IMR-90 (cell line): ENCODE measurements at regions not wholly inside any gene's neighbourhood (a gene's known extent, or its start where the extent isn't known, plus 50 kb on each side); places are given as distances from the start of the nearest gene placed in this dataset.

ENCODE experiments used
- ATAC-seq: fragments of 200-7000 bp; cut with Tn5 transposase; 2 replicates; pipeline ENCODE4 v1.9.1; 2020; ENCODE audit warnings: low read depth, mild to moderate bottlenecking, moderate library complexity
- BruUV-seq: library from RNA; stranded (reverse); fragments of 400-500 nt; replicated peaks from 2 replicates; lab custom pipeline; 2021; lab: Mats Ljungman, UMichigan
- CTCF ChIA-PET: fragments of 300-600 bp; formaldehyde crosslinking; extraction: SDS; loops from one replicate; lab custom pipeline; 2021; ENCODE audit warnings: antibody characterized with exemption; lab: Yijun Ruan, JAX
- POLR2A ChIA-PET: fragments of 300-600 bp; sonication (Branson Sonifier 250); formaldehyde crosslinking; loops from one replicate; lab custom pipeline; 2022; ENCODE audit warnings: antibody characterized with exemption; ENCODE audit not compliant: unreplicated experiment; lab: Charles Lee
- DNase-seq: peaks from one replicate; pipeline ENCODE4 v3.0.0; 2013
- H2AFZ ChIP-seq: replicated peaks from 2 replicates; pipeline ENCODE3; 2013; ENCODE audit warnings: low read length, mild to moderate bottlenecking; ENCODE audit not compliant: poor library complexity
- H2AK5ac ChIP-seq: 2 replicates; pipeline ENCODE4 v1.6.1; 2013; ENCODE audit warnings: low read depth, low read length, inconsistent platforms
- H2AK9ac ChIP-seq: replicated peaks from 2 replicates; pipeline ENCODE3; 2013; ENCODE audit warnings: mild to moderate bottlenecking, low read depth, low read length, moderate library complexity; ENCODE audit not compliant: poor library complexity
- H2BK120ac ChIP-seq: 2 replicates; pipeline ENCODE4 v1.6.1; 2013; ENCODE audit warnings: low read depth, low read length, inconsistent platforms
- H2BK15ac ChIP-seq: 3 replicates; pipeline ENCODE4 v1.6.1; 2013; ENCODE audit warnings: low read depth, low read length, inconsistent platforms
- H2BK20ac ChIP-seq: 2 replicates; pipeline ENCODE4 v1.6.1; 2013; ENCODE audit warnings: low read depth, mild to moderate bottlenecking, inconsistent platforms, low read length, moderate library complexity
- H2BK5ac ChIP-seq: 2 replicates; pipeline ENCODE4 v1.6.1; 2013; ENCODE audit warnings: mild to moderate bottlenecking, low read depth, low read length, inconsistent platforms; ENCODE audit not compliant: poor library complexity, severe bottlenecking
- H3K14ac ChIP-seq: replicated peaks from 2 replicates; pipeline ENCODE4 v1.6.1; 2013; ENCODE audit warnings: low read depth, low read length, inconsistent platforms
- H3K18ac ChIP-seq: 2 replicates; pipeline ENCODE4 v1.6.1; 2013; ENCODE audit warnings: low read depth, low read length, control low read depth
- H3K23ac ChIP-seq: 2 replicates; pipeline ENCODE4 v1.6.1; 2013; ENCODE audit warnings: low read depth, low read length, inconsistent platforms
- H3K27ac ChIP-seq: 2 replicates; pipeline ENCODE4 v1.5.1; 2013; ENCODE audit warnings: mild to moderate bottlenecking, control low read depth, low read length; ENCODE audit not compliant: insufficient read depth
- H3K27me3 ChIP-seq: 2 replicates; pipeline ENCODE4 v1.6.1; 2013; ENCODE audit warnings: low read length; ENCODE audit not compliant: control insufficient read depth, insufficient read depth
- H3K36me3 ChIP-seq: 2 replicates; pipeline ENCODE4 v1.6.1; 2013; ENCODE audit warnings: low read length, mixed read lengths; ENCODE audit not compliant: control insufficient read depth, insufficient read depth
- H3K4ac ChIP-seq: 2 replicates; pipeline ENCODE4 v1.6.1; 2013; ENCODE audit warnings: low read depth, low read length, inconsistent platforms
- H3K4me1 ChIP-seq: 2 replicates; pipeline ENCODE4 v1.6.1; 2013; ENCODE audit warnings: low read length, mixed read lengths; ENCODE audit not compliant: control insufficient read depth, insufficient read depth
- H3K4me2 ChIP-seq: 2 replicates; pipeline ENCODE4 v1.6.1; 2013; ENCODE audit warnings: low read depth, mild to moderate bottlenecking, control low read depth, low read length, moderate library complexity
- H3K4me3 ChIP-seq: 2 replicates; pipeline ENCODE4 v1.5.1; 2013; ENCODE audit warnings: low read depth, mild to moderate bottlenecking, control low read depth, low read length, moderate library complexity; ENCODE audit not compliant: insufficient read depth
- H3K56ac ChIP-seq: 2 replicates; pipeline ENCODE4 v1.6.1; 2013; ENCODE audit warnings: low read length, inconsistent platforms; ENCODE audit not compliant: insufficient read depth; ENCODE audit errors: extremely low read depth
- H3K79me1 ChIP-seq, 2 experiments: 2 replicates each; pipeline ENCODE4 v1.6.1; 2013; ENCODE audit warnings: low read length in 2 of 2, inconsistent platforms in 1 of 2, low read depth in 1 of 2
- H3K9ac ChIP-seq: 2 replicates; pipeline ENCODE4 v1.6.1; 2013; ENCODE audit warnings: low read depth, low read length, control low read depth
- H3K9me1 ChIP-seq: 2 replicates; pipeline ENCODE4 v1.6.1; 2013; ENCODE audit warnings: low read length, inconsistent platforms; ENCODE audit not compliant: insufficient read depth
- H3K9me3 ChIP-seq: 2 replicates; pipeline ENCODE4 v1.6.1; 2013; ENCODE audit warnings: low read length; ENCODE audit not compliant: control insufficient read depth, insufficient read depth
- H4K20me1 ChIP-seq: 2 replicates; pipeline ENCODE4 v1.6.1; 2013; ENCODE audit warnings: low read length, inconsistent platforms; ENCODE audit not compliant: insufficient read depth
- H4K5ac ChIP-seq: 2 replicates; pipeline ENCODE4 v1.6.1; 2013; ENCODE audit warnings: mild to moderate bottlenecking, low read depth, low read length, control low read depth
- H4K8ac ChIP-seq, 2 experiments: 2 replicates each; pipeline ENCODE4 v1.6.1; 2013; ENCODE audit warnings: low read depth in 2 of 2, low read length in 2 of 2, control low read depth in 1 of 2, inconsistent platforms in 1 of 2
- H4K91ac ChIP-seq: 2 replicates; pipeline ENCODE4 v1.6.1; 2013; ENCODE audit warnings: low read depth, low read length, inconsistent platforms; ENCODE audit not compliant: insufficient read depth
- NFE2L2 ChIP-seq: fragments of 150-350 bp; IDR thresholded peaks from 2 replicates; pipeline ENCODE4 v1.6.1; 2016; ENCODE audit warnings: low read depth, mild to moderate bottlenecking, low read length
- RFX5 ChIP-seq: IDR thresholded peaks from 2 replicates; pipeline ENCODE4 v1.8.0; 2012; ENCODE audit warnings: low read depth, mild to moderate bottlenecking, low read length, moderate library complexity
- WGBS, 2 experiments: methylation state at CpG; one replicate each; pipeline versions ENCODE4 v1.1.5 to v1.1.7; 2013; ENCODE audit warnings: missing lambda C conversion rate in 2 of 2; ENCODE audit not compliant: insufficient read length in 1 of 2; ENCODE audit errors: extremely low coverage in 2 of 2; 5-methylcytosine and 5-hydroxymethylcytosine counted together
- dilution Hi-C: fragments of 300-500 bp; cut with HindIII; formaldehyde crosslinking; loops from one replicate; pipeline ENCODE4 v1.14.3; 2018; ENCODE audit warnings: low sequenced_read_pairs; ENCODE audit not compliant: unreplicated experiment
- in situ Hi-C: fragments of 300-500 bp; cut with MboI; formaldehyde crosslinking; loops from 3 replicates; pipeline ENCODE4 v1.14.3; 2019; ENCODE audit warnings: low sequenced_read_pairs, inconsistent platforms, mixed read lengths
- intact Hi-C: fragments of 100-400 bp; cut with micrococcal nuclease; formaldehyde crosslinking; loops from 2 replicates; pipeline ENCODE4 v1.10.0; 2022

DNA sequence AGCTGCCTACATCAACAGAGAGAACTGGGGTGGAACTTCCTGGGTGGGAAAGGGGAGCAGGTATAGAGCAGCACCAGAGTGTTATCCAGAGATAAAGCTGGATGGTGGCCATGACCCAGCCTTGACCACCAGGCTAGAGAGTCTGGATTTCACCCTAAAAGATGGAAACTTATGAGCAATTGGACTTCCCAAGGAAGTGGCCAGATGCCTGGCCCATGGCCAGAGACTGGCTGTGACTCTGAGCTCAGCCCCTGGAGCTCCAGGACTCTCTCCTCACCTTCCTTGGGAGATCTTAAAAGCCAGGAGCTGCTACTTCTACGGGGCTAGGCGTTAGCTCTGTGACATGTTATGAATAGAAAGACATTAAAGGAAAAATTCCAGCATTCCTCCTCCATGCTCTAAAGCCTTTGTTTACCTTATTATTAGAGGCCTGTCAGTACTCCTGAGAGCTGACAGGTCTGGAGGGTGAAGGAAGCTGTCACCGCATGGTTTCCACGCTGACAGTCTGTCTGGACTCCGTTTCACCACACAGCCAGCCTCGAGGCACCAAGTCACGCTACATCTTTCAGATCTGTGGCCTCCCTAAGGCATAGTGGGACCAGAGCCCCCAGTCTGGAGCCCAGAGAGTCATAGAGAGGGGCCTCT lies 260.0 kb upstream of the SIX2 start:
- WGBS, 2 experiments = no CpG with 5 or more reads among the region's 7 CpGs
- no peaks in the 10 kb centered on the region for H4K20me1 ChIP-seq
- no peak overlapping the region for H2BK120ac ChIP-seq
- peaks cover 36% of the 10 kb centered on the region for H3K27me3 ChIP-seq
- ATAC-seq (no peak; the same call in 1 of the 2 replicates), DNase-seq (peak; percentile 36)
- no peak overlapping the region; the same call in 1 of the 2 replicates for H3K18ac ChIP-seq
- H4K91ac ChIP-seq = no peak overlapping the region
- no peak overlapping the region for H3K56ac ChIP-seq
- CTCF ChIA-PET = no interaction called here
- H3K9me1 ChIP-seq = no peaks in the 10 kb centered on the region
- peaks cover 3% of the 10 kb centered on the region; the same call in 1 of the 2 replicates for H3K4me1 ChIP-seq
- no peak overlapping the region for H3K4me2 ChIP-seq
- H3K14ac ChIP-seq = no peak overlapping the region
- no peak overlapping the region for H2BK5ac ChIP-seq
- intact Hi-C loops = no loop called here
- H3K4me3 ChIP-seq = no peak overlapping the region
- no peaks in the 10 kb centered on the region for H3K36me3 ChIP-seq
- H3K9me3 ChIP-seq = no peaks in the 10 kb centered on the region; the same call in 1 of the 2 replicates
- TF ChIP-seq NFE2L2 (no peak), RFX5 (no peak)
- H2AK5ac ChIP-seq = no peak overlapping the region
- H3K27ac ChIP-seq = no peak overlapping the region
- H4K8ac ChIP-seq = no peak overlapping the region
- dilution Hi-C loops = no loop called here
- no peak overlapping the region for H2AK9ac ChIP-seq
- no peak overlapping the region for H3K23ac ChIP-seq
- no peak overlapping the region for H3K9ac ChIP-seq
- H3K79me1 ChIP-seq = no peaks in the 10 kb centered on the region
- no TSS peak for BruUV-seq
- H4K5ac ChIP-seq = no peak overlapping the region
- no peak overlapping the region for H3K4ac ChIP-seq
- H2BK20ac ChIP-seq = no peak overlapping the region
- no peak overlapping the region for H2BK15ac ChIP-seq
- no peak overlapping the region for H2AFZ ChIP-seq
- in situ Hi-C loops = no loop called here
- POLR2A ChIA-PET = no interaction called here
